ENCODE measurements at regions not wholly inside any gene's neighbourhood (a gene's known extent, or its start where the extent isn't known, plus 50 kb on each side); places are given as distances from the start of the nearest gene placed in this dataset.

- DNase-seq: no peak
Measured at GRCh38 chr13:68232351-68233130, 1002.4 kb upstream of the PCDH9 start.

DNA sequence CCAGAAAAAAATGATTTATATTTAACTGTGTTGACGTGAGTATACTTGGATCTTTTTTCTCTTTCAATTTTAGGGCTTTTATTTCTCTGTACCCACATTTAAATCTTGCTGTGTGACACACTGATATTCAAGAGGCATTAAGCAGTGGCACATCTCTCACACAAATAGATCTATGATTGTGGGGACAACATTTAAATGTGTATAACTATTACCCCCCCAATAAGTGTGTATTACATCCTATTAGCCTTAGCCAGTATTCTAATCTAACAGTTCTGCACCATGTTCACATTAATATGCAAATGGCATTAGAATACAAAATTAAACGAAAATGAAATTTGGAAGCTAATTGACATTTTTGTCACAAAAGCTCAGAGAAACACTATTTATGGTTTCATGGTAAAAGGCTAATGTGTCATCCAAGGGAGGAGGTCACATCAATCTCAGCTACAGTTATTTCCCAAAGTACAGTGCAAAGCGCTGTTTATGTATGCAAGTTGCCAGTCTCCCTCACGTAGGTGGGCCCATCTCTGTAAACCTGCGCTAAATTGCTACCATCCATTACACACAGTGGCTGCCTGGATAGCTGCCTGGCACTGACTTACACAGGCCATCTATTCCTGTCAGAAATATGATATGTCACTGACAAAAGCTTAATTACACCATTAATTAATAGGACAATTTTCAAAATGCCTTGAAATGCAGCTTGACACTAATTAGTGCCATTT lies 984.7 kb upstream of the PCDH9 start:
- DNase-seq: no peak

GRCh38 chr13:68199271-68199670 lies 969.1 kb upstream of the PCDH9 start:
- no peak for DNase-seq

- no peak for DNase-seq
Measured at GRCh38 chr13:68190818-68191217, 960.7 kb upstream of the PCDH9 start.

DNA sequence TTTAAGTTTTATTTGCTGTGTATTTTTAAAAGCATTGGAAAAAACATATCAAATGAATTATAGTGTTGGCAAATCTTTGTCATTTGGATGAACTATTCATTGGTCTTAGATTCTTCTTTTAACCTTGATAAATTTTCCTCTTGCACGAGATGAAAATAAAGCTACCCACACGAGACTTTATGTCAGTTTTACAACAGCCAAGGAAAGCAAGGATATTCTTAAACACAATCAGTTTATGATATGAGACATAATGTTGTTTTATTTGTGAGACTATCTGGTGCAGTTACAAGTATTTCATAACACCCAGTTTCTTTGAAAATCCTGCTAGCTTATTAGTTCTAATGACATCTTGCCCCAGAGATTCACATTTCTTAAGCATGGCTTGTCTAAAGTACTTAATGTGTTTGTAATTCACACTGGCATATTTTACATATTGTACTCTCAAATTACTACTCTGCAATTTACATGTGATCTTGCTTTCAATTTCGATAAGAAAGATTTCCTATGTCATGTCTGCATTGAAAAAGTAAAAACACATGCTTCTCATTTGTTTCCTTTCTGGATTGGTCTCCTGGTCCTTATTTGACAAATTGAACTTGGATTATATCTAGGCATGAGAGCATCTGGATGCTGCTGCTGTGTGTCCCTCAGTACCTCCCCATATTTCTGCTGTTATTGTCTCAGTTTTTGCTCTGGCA lies 955.5 kb upstream of the PCDH9 start:
- DNase-seq: no peak

GRCh38 chr13:68176475-68176874 lies 946.3 kb upstream of the PCDH9 start:
- no peak for DNase-seq

DNA sequence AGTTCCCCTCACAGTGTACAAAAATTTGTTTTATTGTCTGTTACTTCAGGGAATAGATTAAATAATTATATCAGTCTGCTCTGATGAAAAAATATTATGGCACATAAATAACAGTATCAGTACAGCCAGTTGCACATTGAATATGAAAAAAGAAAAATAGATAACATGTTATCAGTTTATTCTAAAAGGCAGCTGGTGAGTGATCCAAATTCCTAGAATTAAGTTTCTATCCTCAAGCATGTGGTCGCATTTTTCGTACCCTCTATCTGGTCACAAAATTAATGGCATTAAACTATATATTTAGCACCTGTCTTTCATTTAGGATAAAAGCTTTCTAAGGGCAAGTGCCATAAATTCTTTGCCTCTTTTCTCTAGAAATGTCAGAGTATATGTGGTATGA lies 944.8 kb upstream of the PCDH9 start:
- no peak for DNase-seq

GRCh38 chr13:68173111-68173510 lies 943.0 kb upstream of the PCDH9 start:
- no peak for DNase-seq

DNA sequence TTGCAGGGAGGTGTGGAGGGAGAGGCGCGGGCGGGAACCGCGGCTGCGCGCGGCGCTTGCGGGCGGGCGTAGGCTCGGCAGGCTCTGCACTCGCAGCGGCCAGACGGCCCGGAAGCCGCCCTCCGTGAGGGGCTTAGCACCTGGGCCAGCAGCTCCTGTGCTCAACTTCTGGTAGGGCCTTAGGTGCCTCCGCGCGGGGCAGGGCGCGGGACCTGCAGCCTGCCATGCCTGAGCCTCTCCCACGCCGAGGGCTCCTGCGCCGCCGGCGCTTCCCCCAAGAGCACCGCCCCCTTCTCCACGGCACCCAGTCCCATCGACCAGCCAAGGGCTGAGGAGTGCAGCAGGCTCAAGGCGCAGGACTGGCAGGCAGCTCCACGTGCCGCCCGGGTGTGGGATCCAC lies 940.8 kb upstream of the PCDH9 start:
- no peak for DNase-seq

DNA sequence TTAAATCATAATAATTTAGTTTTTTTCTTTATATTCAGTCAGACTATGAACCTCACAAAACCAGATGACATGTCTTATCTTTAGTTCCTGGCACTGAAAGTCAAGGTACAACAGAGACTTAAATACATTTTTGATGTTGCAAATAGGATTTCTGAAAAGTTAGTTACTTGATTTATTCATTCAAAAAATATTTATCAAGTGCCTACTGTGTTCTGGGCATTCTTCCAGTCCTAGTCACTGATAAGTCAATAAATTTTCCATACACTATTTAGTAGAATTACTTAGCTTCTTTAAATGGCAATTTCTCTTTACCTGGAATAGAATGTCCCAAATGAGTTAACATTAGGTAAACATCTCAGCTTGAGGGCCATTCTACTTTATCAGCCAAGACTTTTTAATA lies 938.3 kb upstream of the PCDH9 start:
- no peak for DNase-seq

DNA sequence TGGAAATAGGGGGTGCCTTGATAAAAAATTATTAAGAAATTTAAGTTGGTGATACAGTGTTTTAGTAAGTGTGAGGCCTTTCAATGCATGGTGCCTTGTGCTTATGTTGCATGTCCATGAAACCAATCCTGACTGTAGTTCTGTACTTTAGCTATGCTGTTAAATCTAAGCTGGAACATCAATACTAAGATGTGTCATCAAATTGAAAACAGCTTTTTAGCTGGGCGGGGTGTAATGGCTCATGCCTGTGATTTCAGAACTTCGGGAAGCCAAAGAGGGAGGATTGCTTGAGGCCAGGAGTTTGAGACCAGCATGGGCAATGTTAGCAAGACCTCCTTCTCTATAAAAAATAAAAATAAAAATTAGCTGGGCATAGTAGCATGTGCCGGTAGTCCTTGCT lies 930.3 kb upstream of the PCDH9 start:
- no peak for DNase-seq

DNA sequence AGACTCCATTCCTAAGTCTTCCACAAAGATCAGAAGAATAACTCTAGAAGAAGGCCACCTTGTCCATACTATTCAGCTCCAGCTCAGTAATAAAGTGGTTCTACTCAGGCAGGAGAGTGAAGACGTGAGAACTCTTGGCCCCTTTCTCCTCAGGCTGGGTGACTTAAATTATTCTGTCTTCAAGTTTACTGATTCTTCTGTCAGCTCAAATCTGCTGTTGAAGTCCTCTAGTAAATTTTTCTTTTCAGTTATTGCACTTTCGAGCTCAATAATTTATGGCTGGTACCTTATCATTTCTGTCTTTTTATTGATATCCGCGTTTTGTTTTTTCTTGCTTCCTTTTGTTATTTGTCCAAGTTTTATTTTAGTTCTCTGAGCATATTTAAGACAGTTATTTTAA lies 922.3 kb upstream of the PCDH9 start:
- DNase-seq: no peak

DNA sequence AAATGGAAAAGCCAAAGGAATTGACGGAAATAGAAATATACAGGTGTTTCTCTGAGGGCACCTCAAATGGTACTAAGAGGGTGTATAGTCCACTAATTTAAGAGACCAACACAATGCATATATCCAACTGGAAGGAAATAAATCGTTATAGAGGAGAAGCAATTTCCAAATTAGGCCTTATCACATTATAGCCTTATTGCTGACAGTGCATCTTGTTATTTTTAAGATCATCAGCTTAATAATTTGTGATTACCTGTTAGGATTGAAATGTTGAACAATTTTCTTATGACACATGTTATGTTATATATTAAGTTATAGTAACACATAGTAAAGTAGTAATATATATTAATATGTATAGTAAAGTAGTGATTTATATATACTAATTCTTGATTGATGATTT lies 915.7 kb upstream of the PCDH9 start:
- no peak for DNase-seq

DNA sequence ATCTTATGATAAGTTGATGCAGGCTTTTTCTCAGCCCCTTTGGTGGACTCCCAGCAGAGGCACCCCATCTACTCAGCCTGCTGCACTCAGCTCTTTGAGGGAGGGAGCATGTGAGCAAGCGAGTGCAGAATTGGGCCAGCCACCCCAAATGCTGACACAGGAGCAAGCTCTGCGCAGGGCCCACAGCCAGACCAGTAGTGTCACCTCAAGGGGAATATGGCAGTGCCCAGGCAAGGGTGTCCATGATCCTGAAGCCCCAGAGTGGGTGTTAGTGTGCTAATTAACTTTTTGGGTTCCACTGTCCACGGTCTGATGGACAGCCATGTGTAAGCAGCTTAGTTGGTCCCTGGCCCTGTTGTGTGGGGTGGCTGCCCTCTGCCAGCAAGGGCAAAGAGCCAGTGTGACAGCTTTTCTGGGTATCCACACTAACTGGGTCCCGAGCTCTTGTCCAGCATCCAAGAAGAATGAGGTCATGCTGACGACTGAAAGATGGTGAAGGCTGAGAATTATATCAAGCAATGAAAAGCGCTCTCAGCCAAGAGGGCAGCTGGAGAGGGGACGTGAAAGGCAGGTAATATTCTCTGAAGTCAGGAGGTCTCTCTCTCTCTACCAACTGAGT lies 898.3 kb upstream of the PCDH9 start:
- no peak for DNase-seq

DNA sequence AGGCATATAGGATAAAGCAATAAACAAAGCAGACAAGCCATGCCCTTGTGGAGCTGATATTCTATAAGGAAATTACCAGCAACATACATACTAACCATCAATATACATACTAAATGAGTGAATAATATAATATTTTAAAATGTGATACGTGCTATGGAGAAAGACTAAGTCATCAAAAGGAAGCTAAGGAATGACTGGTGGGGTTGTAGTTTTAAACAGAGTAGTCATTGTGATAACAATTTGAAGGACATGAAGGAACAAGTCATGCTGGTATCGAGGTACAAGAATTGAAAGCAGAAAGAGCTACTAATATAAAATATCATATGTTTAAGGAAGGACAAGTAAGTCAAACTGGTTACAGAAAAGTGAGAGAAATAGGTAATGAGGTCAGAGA lies 894.9 kb upstream of the PCDH9 start:
- no peak for DNase-seq

GRCh38 chr13:68124437-68125086 lies 894.4 kb upstream of the PCDH9 start:
- DNase-seq: no peak

GRCh38 chr13:68110178-68110768 lies 880.1 kb upstream of the PCDH9 start:
- no peak for DNase-seq

- DNase-seq: no peak
Measured at GRCh38 chr13:68107667-68108066, 877.5 kb upstream of the PCDH9 start.

- DNase-seq: no peak
Measured at GRCh38 chr13:68099631-68100030, 869.5 kb upstream of the PCDH9 start.

GRCh38 chr13:68081061-68081460 lies 850.9 kb upstream of the PCDH9 start:
- DNase-seq: no peak

DNA sequence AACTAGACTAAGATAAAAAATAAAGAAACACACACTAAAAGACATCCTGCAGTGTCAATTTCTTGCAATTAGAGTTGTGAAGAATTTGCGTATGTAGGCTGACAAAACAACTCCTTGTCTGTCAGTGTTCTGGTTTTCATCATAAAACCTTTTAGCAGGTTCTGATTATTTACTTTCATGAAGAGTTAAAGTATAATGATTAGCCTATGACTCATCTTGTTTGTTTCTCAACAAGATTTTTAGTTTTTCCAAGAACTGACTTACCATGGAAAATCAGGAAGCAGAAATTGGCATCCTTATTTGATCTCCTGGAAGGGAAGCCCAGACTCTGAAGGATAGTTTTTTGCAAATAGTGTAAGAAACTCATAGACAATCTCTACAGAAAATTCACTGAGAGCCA lies 848.7 kb upstream of the PCDH9 start:
- no peak for DNase-seq

GRCh38 chr13:68078469-68078868 lies 848.3 kb upstream of the PCDH9 start:
- no peak for DNase-seq

DNA sequence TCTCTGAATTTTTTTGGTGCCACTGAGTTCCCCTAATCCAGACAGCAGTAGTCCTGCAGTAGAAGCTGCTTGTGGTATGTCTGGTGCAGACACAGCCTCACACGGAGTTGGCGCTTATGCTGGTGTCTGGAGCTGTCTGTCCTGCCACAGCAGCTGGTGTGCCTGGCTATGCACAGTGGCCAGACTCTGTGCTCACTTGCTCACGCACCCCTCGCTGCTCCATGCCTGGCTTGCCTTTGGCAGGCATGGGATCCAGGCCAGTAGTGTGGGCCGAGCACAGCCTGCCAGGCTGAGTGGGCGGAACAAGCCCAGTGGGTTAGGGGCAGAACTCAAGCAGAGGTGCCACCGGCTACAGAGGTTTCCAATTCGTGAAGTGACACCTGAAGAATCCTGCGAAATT lies 845.9 kb upstream of the PCDH9 start:
- DNase-seq: no peak

Data from SHP77 treated with DMSO at 0.1 percent for 48 hours (cell line).